Spleen (tissue), 7 donors: ENCODE measurements at regions not wholly inside any gene's neighbourhood (a gene's known extent, or its start where the extent isn't known, plus 50 kb on each side); places are given as distances from the start of the nearest gene placed in this dataset.

ENCODE experiments used
- POLR2A ChIP-seq, 3 donors: fragments of 450-650 bp; IDR thresholded peaks; one replicate each; pipeline ENCODE4 v1.5.1; 2017; ENCODE audit warnings: antibody characterized with exemption in 3 of 3, mild to moderate bottlenecking in 1 of 3
- POLR2AphosphoS5 ChIP-seq, 3 donors: sonication (generic); formaldehyde crosslinking; IDR thresholded peaks; one replicate each; pipeline ENCODE4 v1.5.1; 2017; ENCODE audit warnings: antibody characterized with exemption in 3 of 3
- TF ChIP-seq, protein P1 (sequence below), 11 experiments: fragments of 200-600 bp in 7 of 11; fragments of 450-650 bp in 4 of 11; sonication (generic) in 4 of 11; IDR thresholded peaks in 8 of 11; conservative IDR thresholded peaks in 3 of 11; 1 replicate in 7 of 11; 2 replicates in 4 of 11; pipeline versions ENCODE4 v1.4.0 to v1.8.0; 2016 to 2021; ENCODE audit warnings: antibody characterized with exemption in 11 of 11, inconsistent platforms in 4 of 11, mild to moderate bottlenecking in 1 of 11
- donor health status: DM: no; HTN: no; CAD: no; lungs with moderate emphysema.
- donor health status: DM: no; HTN: no; CAD: no.
- donor health status: DM: no; HTN: no; CAD: no.

DNA sequence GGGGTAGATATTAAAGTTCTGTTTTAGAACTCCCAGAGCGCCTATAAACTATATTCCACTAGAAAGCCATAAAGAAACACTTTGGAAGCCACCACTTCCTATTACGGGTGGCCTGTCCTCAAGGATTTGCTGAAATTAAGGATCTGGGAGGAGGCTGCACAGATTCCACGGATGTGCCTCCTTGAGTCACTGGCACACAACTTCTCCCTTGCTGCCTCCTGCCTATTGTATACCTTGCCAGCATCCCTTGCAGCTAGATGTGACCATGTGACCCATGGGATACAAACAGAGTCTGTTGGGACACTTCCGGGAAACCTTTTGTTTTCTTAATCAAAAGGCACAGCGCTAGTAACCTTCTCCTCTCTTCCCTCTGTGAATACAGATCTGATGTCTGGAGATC lies 263.0 kb downstream of the C16orf95 start:
- TF ChIP-seq, protein P1, sequence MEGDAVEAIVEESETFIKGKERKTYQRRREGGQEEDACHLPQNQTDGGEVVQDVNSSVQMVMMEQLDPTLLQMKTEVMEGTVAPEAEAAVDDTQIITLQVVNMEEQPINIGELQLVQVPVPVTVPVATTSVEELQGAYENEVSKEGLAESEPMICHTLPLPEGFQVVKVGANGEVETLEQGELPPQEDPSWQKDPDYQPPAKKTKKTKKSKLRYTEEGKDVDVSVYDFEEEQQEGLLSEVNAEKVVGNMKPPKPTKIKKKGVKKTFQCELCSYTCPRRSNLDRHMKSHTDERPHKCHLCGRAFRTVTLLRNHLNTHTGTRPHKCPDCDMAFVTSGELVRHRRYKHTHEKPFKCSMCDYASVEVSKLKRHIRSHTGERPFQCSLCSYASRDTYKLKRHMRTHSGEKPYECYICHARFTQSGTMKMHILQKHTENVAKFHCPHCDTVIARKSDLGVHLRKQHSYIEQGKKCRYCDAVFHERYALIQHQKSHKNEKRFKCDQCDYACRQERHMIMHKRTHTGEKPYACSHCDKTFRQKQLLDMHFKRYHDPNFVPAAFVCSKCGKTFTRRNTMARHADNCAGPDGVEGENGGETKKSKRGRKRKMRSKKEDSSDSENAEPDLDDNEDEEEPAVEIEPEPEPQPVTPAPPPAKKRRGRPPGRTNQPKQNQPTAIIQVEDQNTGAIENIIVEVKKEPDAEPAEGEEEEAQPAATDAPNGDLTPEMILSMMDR (IDR thresholded peaks at IDR 0.05 in 8 of 11, conservative IDR thresholded peaks at IDR 0.05 in 3 of 11) = no peak
- TF ChIP-seq POLR2AphosphoS5 (IDR thresholded peaks at IDR 0.05) (no peak), POLR2A (IDR thresholded peaks at IDR 0.05) (no peak)
